ENCODE measurements at regions not wholly inside any gene's neighbourhood (a gene's known extent, or its start where the extent isn't known, plus 50 kb on each side); places are given as distances from the start of the nearest gene placed in this dataset.
A peak's percentile ranks its signal among the peaks of the same experiment; 100 is the strongest.

DNA sequence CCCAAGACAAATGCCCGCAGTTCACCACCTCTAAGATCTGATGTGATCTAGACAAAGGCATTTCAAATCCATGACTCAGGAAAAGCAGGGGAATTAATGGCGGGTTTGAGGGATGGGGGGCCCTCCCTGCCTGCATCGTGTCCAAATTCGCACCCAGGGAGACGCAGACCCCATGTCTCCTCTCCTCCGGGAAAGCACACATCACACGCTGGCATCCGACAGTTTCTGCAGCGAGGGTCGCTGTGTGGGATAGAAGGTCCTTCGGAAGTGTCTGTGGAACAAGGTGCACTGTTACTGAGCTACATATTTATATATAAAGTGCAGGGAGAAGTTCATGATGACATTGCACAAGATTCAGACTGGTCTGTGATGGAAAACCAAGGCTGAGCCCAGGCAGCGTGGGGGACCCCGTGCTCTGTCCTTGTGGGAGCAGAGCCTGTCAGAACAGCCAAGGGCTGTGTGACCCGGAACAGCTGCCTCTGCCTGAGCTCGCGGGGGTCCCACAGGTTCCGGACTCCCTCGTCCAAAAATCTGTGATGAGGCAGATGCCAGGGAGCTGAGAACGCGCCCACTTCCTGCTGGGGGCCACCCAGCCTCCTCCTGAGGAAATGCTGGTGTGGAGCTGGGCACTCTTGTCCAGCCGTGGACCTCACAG lies 82.3 kb upstream of the CTDP1 start:
- no peak overlapping the region for H3K4me3 ChIP-seq (ENCODE audit: low read length)
- DNase-seq (ENCODE audit: low read depth), result no peak
- TF ChIP-seq, protein P1, sequence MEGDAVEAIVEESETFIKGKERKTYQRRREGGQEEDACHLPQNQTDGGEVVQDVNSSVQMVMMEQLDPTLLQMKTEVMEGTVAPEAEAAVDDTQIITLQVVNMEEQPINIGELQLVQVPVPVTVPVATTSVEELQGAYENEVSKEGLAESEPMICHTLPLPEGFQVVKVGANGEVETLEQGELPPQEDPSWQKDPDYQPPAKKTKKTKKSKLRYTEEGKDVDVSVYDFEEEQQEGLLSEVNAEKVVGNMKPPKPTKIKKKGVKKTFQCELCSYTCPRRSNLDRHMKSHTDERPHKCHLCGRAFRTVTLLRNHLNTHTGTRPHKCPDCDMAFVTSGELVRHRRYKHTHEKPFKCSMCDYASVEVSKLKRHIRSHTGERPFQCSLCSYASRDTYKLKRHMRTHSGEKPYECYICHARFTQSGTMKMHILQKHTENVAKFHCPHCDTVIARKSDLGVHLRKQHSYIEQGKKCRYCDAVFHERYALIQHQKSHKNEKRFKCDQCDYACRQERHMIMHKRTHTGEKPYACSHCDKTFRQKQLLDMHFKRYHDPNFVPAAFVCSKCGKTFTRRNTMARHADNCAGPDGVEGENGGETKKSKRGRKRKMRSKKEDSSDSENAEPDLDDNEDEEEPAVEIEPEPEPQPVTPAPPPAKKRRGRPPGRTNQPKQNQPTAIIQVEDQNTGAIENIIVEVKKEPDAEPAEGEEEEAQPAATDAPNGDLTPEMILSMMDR (conservative IDR thresholded peaks at IDR 0.05; ENCODE audit: low read length), result no peak

DNA sequence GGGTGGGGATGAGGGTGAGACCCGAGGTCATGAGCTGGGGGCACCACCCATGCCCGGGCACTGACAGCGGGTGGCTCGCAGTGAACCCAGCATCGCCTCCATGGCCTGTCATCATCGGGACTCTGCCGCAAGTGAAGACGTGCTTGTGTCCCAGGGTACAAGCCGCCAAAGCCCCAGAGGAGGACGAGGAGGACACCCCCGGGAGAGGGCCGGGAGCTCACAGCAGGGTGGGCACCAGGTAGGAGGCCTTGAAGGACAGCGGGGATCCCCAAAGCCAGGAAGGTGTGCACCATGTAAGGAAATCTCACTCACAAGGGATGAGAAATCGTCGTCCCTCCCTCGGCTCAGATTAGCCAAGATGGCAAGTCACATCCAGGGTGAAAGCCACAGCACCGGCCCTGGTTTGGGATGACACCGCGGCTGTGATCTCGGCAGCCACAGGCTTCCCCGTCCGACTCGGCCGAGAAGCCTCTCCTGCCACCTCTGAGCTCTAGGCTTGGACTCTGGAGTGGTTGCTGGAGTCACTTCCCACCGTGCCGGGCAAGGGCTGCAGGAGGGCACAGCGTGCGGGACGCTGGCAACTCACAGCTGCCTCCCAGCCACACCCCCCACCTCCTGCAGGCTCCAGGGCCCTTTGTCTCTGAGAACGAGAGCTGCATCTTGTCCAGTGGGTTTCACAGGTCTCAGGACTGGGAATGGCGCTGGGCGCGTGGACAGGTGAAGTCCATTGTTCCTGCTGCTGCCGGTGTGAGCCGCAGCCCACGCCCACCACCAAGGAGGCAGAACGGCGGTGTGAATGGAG lies 81.6 kb upstream of the CTDP1 start:
- H3K4me3 ChIP-seq (ENCODE audit: low read length), result no peak overlapping the region
- DNase-seq (ENCODE audit: low read depth), result no peak

GRCh38 chr18:79598633-79599175 lies 80.9 kb upstream of the CTDP1 start:
- H3K4me3 ChIP-seq (ENCODE audit: low read length), result no peak overlapping the region
- DNase-seq (ENCODE audit: low read depth), result no peak
- TF ChIP-seq, protein P1 (conservative IDR thresholded peaks at IDR 0.05; ENCODE audit: low read length), result no peak

More for the DNA sequence above, 81.6 kb upstream of the CTDP1 start:
- TF ChIP-seq, protein P1 (conservative IDR thresholded peaks at IDR 0.05; ENCODE audit: low read length), result no peak

GRCh38 chr18:79599441-79599931 lies 80.1 kb upstream of the CTDP1 start:
- H3K4me3 ChIP-seq (ENCODE audit: low read length), result no peak overlapping the region
- DNase-seq (ENCODE audit: low read depth), result peak; percentile 74
- TF ChIP-seq, protein P1 (conservative IDR thresholded peaks at IDR 0.05; ENCODE audit: low read length), result no peak

DNA sequence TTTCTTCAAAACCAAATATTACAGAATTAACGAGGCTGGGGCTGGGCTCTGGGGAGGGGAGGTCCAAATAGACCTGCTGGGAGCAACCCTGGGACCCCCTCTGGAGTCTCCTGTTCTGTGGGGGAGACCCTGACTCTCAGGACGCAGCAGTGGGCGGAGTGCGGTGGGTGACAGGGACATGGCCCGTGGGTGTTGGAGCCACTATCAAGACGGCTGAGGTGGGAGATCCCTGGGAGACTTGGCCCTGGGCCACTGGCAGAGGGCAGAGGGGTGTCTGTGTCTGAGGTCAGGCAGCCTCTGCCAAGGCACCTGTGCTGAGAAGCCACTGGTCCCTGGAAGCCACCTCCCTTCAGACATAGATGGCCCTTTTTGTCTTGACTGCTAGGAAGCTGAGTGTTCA lies 79.5 kb upstream of the CTDP1 start:
- DNase-seq (ENCODE audit: low read depth), result no peak
- H3K4me3 ChIP-seq (ENCODE audit: low read length), result no peak overlapping the region
- TF ChIP-seq, protein P1 (conservative IDR thresholded peaks at IDR 0.05; ENCODE audit: low read length), result no peak

DNA sequence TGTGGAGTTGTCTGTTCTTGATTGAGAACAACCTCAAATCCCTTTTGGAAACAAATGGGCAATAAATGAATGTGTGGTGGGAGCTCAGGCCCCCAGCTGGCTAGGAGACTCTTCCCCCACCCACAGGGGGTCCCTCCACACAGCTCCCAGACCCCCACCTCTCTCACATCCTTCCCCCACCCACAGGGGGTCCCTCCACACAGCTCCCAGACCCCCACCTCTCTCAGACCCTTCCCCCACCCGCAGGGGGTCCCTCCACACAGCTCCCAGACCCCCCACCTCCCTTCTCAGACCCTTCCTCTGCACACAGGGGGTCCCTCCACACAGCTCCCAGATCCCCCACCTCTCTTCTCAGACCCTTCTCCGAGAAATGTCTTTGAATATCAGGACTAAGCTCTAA lies 79.0 kb upstream of the CTDP1 start:
- DNase-seq (ENCODE audit: low read depth), result no peak
- TF ChIP-seq, protein P1 (conservative IDR thresholded peaks at IDR 0.05; ENCODE audit: low read length), result no peak

More for the DNA sequence above, 79.0 kb upstream of the CTDP1 start:
- H3K4me3 ChIP-seq (ENCODE audit: low read length), result no peak overlapping the region

All from AG10803 (cell line).